HEK293T (cell line): ENCODE measurements at regions not wholly inside any gene's neighbourhood (a gene's known extent, or its start where the extent isn't known, plus 50 kb on each side); places are given as distances from the start of the nearest gene placed in this dataset.

Experiments
- CTCF ChIA-PET: fragments of 350-600 bp; formaldehyde crosslinking; extraction: SDS; loops from one replicate; lab custom pipeline; 2021; ENCODE audit warnings: antibody characterized with exemption, inconsistent platforms; lab: Yijun Ruan, JAX
- POLR2A ChIA-PET: fragments of 350-600 bp; formaldehyde crosslinking; extraction: SDS; loops from one replicate; lab custom pipeline; 2020; ENCODE audit warnings: antibody characterized with exemption, inconsistent platforms; lab: Yijun Ruan, JAX
- DNase-seq: peaks from one replicate; pipeline ENCODE4 v3.0.0; 2012; ENCODE audit warnings: mixed read lengths; ENCODE audit errors: extremely low spot score
- ARNT ChIP-seq: fragments of 450-650 bp; IDR thresholded peaks from 2 replicates; pipeline ENCODE4 v1.6.1; 2017; ENCODE audit warnings: mild to moderate bottlenecking
- BHLHE40 ChIP-seq: fragments of 450-650 bp; IDR thresholded peaks from 2 replicates; pipeline ENCODE4 v1.6.1; 2016; ENCODE audit warnings: mild to moderate bottlenecking, moderate library complexity, borderline replicate concordance
- CTBP1 ChIP-seq: fragments of 450-650 bp; IDR thresholded peaks from 2 replicates; pipeline ENCODE4 v1.6.1; 2016; ENCODE audit warnings: borderline replicate concordance
- ELF4 ChIP-seq: fragments of 450-650 bp; IDR thresholded peaks from 2 replicates; pipeline ENCODE4 v1.6.1; 2017; ENCODE audit warnings: antibody characterized with exemption
- FOXA1 ChIP-seq: fragments of 450-650 bp; IDR thresholded peaks from 2 replicates; pipeline ENCODE4 v1.6.1; 2016; ENCODE audit warnings: mild to moderate bottlenecking
- FOXK2 ChIP-seq: fragments of 450-650 bp; IDR thresholded peaks from 2 replicates; pipeline ENCODE4 v1.6.1; 2016; ENCODE audit warnings: mild to moderate bottlenecking
- FOXM1 ChIP-seq: fragments of 450-650 bp; IDR thresholded peaks from 2 replicates; pipeline ENCODE4 v1.6.1; 2017; ENCODE audit warnings: mild to moderate bottlenecking, borderline replicate concordance
- HDGF ChIP-seq: fragments of 450-650 bp; IDR thresholded peaks from 2 replicates; pipeline ENCODE4 v1.6.1; 2017; ENCODE audit warnings: antibody characterized with exemption, borderline replicate concordance
- L3MBTL2 ChIP-seq: fragments of 450-650 bp; conservative IDR thresholded peaks from 2 replicates; pipeline ENCODE4 v1.6.1; 2016; ENCODE audit warnings: mild to moderate bottlenecking
- LEF1 ChIP-seq: fragments of 450-650 bp; IDR thresholded peaks from 2 replicates; pipeline ENCODE4 v1.6.1; 2017; ENCODE audit warnings: mild to moderate bottlenecking, borderline replicate concordance
- NFRKB ChIP-seq: fragments of 450-650 bp; IDR thresholded peaks from 2 replicates; pipeline ENCODE4 v1.6.1; 2016; ENCODE audit warnings: mild to moderate bottlenecking, moderate library complexity
- SP1 ChIP-seq: fragments of 450-650 bp; IDR thresholded peaks from 2 replicates; pipeline ENCODE4 v1.6.1; 2017
- SUZ12 ChIP-seq: fragments of 450-650 bp; IDR thresholded peaks from 2 replicates; pipeline ENCODE4 v1.6.1; 2016; ENCODE audit warnings: mild to moderate bottlenecking
- TARDBP ChIP-seq: fragments of 450-650 bp; IDR thresholded peaks from 2 replicates; pipeline ENCODE4 v1.6.1; 2016
- ZNF384 ChIP-seq: fragments of 450-650 bp; IDR thresholded peaks from 2 replicates; pipeline ENCODE4 v1.6.1; 2016
- TF ChIP-seq, protein P1 (sequence below): fragments of 450-650 bp; IDR thresholded peaks from 2 replicates; pipeline ENCODE4 v1.6.1; 2016

DNA sequence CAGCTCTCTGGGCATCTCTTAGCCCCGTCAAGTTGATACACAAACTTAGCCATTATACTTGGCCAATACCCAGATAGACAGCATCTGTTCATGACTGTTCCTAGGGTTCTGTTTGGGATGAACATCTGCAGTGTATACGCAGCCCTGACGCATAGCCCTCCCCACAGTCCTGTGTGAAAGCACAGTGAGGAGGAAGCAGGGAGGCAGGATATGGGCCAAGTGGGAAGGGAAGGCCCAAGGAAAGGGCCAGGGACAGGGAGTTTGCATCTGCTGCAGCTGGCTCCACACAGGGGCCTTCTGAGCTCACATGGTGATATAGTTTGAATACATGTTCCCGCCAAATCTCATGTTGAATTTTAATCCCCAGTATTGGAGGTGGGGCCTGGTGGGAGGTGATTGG lies 80.2 kb downstream of the CMPK2 start:
- DNase-seq = no peak
- ChIA-PET CTCF (no interaction called here), POLR2A (no interaction called here)
- TF ChIP-seq BHLHE40 (no peak), L3MBTL2 (no peak), FOXK2 (no peak)

DNA sequence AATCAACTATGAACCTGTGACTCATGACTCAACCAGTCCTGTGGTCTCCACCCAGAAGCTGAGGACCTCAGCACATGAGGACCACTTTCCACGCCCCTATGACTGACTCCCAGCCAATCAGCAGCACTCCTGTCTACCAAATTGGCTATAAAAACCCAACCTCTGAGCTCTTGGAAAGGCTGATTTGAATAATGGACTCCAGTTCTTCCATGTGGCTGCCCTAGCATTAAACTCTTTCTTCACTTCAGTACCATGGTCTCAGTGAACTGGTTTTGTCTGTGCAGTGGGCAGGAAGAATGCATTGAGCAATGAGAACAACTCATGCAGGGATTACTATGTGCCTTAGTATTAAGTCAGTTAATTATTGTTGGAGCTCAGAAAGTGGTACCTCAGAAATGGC lies 78.3 kb downstream of the CMPK2 start:
- POLR2A ChIA-PET = no interaction called here
- DNase-seq = no peak
- CTCF ChIA-PET = no interaction called here
- no peak for TF ChIP-seq ZNF384
- no peak for TF ChIP-seq CTBP1
- no peak for TF ChIP-seq LEF1
- TF ChIP-seq SUZ12 = no peak
- TF ChIP-seq ARNT = no peak
- TF ChIP-seq, protein P1, sequence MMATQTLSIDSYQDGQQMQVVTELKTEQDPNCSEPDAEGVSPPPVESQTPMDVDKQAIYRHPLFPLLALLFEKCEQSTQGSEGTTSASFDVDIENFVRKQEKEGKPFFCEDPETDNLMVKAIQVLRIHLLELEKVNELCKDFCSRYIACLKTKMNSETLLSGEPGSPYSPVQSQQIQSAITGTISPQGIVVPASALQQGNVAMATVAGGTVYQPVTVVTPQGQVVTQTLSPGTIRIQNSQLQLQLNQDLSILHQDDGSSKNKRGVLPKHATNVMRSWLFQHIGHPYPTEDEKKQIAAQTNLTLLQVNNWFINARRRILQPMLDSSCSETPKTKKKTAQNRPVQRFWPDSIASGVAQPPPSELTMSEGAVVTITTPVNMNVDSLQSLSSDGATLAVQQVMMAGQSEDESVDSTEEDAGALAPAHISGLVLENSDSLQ = no peak
- no peak for TF ChIP-seq NFRKB
- no peak for TF ChIP-seq ELF4

DNA sequence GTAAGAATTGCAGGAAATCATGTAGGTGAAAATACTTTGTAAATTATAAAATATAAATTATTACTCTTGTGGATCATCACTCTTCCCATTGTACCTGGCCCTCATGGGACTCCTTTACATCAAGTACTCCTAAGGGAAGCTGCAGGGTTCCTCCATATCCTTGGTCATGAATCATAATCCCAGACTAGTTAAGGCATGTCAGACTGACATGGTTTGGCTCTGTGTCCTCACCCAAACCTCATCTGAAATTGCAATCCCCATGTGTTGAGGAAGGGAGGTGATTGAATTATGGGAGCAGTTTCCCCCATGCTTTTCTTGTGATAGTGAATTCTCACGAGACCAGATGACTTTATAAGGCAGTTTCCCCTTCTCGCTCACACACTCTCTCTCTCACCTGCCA lies 77.1 kb downstream of the CMPK2 start:
- POLR2A ChIA-PET = no interaction called here
- no peak for DNase-seq
- CTCF ChIA-PET = no interaction called here
- TF ChIP-seq ELF4 (no peak), HDGF (no peak), SP1 (no peak), L3MBTL2 (no peak), FOXK2 (no peak), NFRKB (no peak), ARNT (no peak), BHLHE40 (no peak), TARDBP (no peak), FOXM1 (no peak), ZNF384 (no peak), LEF1 (no peak), SUZ12 (no peak), FOXA1 (no peak), CTBP1 (no peak)
- TF ChIP-seq, protein P1 = no peak

DNA sequence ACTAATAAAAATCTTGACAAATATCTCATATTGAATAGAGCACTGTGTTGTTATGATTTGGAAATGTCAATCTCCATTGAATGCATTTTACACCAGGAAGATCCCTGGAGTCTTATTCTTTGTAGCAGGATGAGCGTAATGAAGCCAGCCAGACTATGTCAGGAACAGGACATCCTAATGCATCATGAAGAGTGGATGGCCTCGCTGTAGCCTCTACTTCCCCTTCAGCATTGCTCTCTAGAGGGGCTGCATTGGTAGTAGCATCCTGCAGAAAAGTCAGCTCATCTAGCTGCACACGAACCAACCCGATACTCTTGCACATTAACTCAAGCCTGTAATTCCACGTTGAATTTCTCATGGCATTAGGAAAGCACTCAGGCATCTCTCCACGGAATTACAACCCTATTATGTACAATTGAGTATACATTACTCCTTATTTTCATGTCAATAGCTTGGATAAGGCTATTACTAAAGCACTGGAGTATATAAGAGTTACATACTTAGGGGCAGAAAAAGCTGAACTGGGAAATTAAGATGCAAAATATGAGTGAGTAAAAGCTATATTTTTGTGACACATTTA lies 76.1 kb downstream of the CMPK2 start:
- POLR2A ChIA-PET = no interaction called here
- TF ChIP-seq SUZ12 (no peak), FOXM1 (no peak), ARNT (no peak), L3MBTL2 (no peak), FOXA1 (no peak), TARDBP (no peak), FOXK2 (no peak), BHLHE40 (no peak), ZNF384 (no peak), HDGF (no peak)
- TF ChIP-seq, protein P1 = no peak
- DNase-seq = no peak
- CTCF ChIA-PET = no interaction called here

DNA sequence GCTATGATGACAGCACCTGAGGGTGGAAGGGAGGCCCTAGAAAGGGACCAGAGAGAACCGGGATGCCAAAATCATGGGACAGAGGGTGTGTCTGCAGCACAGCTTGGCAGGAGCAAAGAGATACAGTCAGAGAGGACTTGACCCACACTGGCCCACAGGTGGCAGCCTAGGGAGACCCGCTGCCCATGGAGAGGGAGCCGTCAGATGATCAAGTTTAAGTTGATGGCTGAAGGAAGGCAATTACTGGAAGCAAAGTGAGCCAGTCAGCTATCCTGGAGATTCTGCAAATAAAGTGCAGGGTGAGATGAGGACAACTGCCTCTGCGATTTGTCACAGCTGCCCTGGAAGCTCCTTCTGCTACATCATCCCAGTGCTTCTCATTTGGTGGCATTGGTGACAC lies 74.0 kb downstream of the CMPK2 start:
- POLR2A ChIA-PET = no interaction called here
- CTCF ChIA-PET = no interaction called here

DNA sequence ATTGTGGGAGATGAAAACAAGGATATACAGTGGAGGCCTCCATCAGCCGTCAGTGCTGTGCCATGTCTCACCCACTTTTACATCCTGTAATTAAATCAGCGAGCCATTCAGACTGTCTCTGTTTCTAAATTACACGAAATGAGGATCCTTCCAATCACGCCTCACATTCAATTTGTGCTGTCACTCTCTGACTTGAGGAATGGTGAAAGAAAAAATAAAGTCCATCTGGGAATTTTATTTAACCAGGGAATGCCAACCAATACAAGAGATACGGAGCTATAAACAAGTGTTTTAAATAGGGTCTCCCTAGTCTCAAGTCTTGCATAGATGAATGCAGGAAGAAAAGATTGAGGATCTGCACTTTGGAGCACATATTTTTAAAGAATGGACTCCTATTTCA lies 72.8 kb downstream of the CMPK2 start:
- TF ChIP-seq HDGF (no peak), ARNT (no peak), FOXK2 (no peak), ELF4 (no peak), TARDBP (no peak), LEF1 (no peak), FOXM1 (no peak), NFRKB (no peak), SP1 (no peak), L3MBTL2 (no peak), BHLHE40 (no peak), ZNF384 (no peak), CTBP1 (no peak), SUZ12 (no peak), FOXA1 (no peak)
- TF ChIP-seq, protein P1 = no peak
- DNase-seq = no peak
- ChIA-PET CTCF (no interaction called here), POLR2A (no interaction called here)

More for the DNA sequence above, 74.0 kb downstream of the CMPK2 start:
- no peak for DNase-seq
- TF ChIP-seq L3MBTL2 = no peak
- no peak for TF ChIP-seq NFRKB
- TF ChIP-seq, protein P1 = no peak
- TF ChIP-seq ARNT = no peak
- no peak for TF ChIP-seq ELF4
- no peak for TF ChIP-seq SP1
- TF ChIP-seq FOXM1 = no peak
- no peak for TF ChIP-seq BHLHE40
- TF ChIP-seq FOXA1 = no peak
- no peak for TF ChIP-seq TARDBP
- no peak for TF ChIP-seq ZNF384
- TF ChIP-seq FOXK2 = no peak
- TF ChIP-seq CTBP1 = no peak
